ENCODE measurements at regions not wholly inside any gene's neighbourhood (a gene's known extent, or its start where the extent isn't known, plus 50 kb on each side); places are given as distances from the start of the nearest gene placed in this dataset.
A peak's percentile ranks its signal among the peaks of the same experiment; 100 is the strongest.

GRCh38 chr2:187011206-187011832 is 162.3 kb upstream of the ZSWIM2 start:
- FAIRE-seq = no peak
- Histone ChIP-seq H3K27me3 (ENCODE audit: control insufficient read depth, extremely low read depth, insufficient read depth, low read length) (no peaks in the 10 kb centered on the region), H3K4me1 (ENCODE audit: control insufficient read depth, extremely low read depth, insufficient read depth, low read length) (no peaks in the 10 kb centered on the region), H3K9ac (ENCODE audit: control insufficient read depth, extremely low read depth, insufficient read depth, low read length) (no peak overlapping the region), H3K4me2 (ENCODE audit: control insufficient read depth, extremely low read depth, insufficient read depth, low read depth, low read length) (no peak overlapping the region), H3K9me1 (ENCODE audit: control insufficient read depth, extremely low read depth, insufficient read depth, low read length) (no peaks in the 10 kb centered on the region), H3K4me3 (ENCODE audit: control insufficient read depth in 2 of 3, extremely low read depth in 1 of 3, insufficient read depth in 2 of 3, low read depth in 1 of 3, low read length in 3 of 3) (no peak overlapping the region), H3K27ac (ENCODE audit: control insufficient read depth, insufficient read depth, low read length) (no peak overlapping the region), H3K9me3 (ENCODE audit: control insufficient read depth, low read depth, low read length) (no peaks in the 10 kb centered on the region), H2AFZ (ENCODE audit: control insufficient read depth, low read length) (peak overlapping the region; percentile 28), H3K36me3 (ENCODE audit: control insufficient read depth in 2 of 2, extremely low read depth in 1 of 2, insufficient read depth in 2 of 2, low read length in 2 of 2) (no peaks in the 10 kb centered on the region), H4K20me1 (ENCODE audit: control insufficient read depth, extremely low read depth, insufficient read depth, low read length) (no peaks in the 10 kb centered on the region), H3K79me2 (ENCODE audit: control insufficient read depth, insufficient read depth, low read length) (no peaks in the 10 kb centered on the region)
- dilution Hi-C loops (cut with MboI; ENCODE audit: extremely low pct_ligation_motif_present, low sequenced_read_pairs) = no loop called here
- DNase-seq (ENCODE audit: low read depth, low spot score) = peak; percentile 9
- TF ChIP-seq EZH2 (IDR thresholded peaks at IDR 0.05; ENCODE audit: low read length) = no peak
- no peak for TF ChIP-seq CTCF (optimal IDR thresholded peaks at IDR 0.05 in 1 of 3, IDR thresholded peaks at IDR 0.05 in 1 of 3, conservative IDR thresholded peaks at IDR 0.05 in 1 of 3; ENCODE audit: extremely low read depth in 1 of 3, insufficient read depth in 2 of 3, low read length in 3 of 3)

- Histone ChIP-seq H2AFZ (ENCODE audit: control insufficient read depth, low read length) (no peak overlapping the region), H3K27ac (ENCODE audit: control insufficient read depth, insufficient read depth, low read length) (no peak overlapping the region), H3K79me2 (ENCODE audit: control insufficient read depth, insufficient read depth, low read length) (no peaks in the 10 kb centered on the region), H4K20me1 (ENCODE audit: control insufficient read depth, extremely low read depth, insufficient read depth, low read length) (no peaks in the 10 kb centered on the region), H3K4me3 (ENCODE audit: control insufficient read depth in 2 of 3, extremely low read depth in 1 of 3, insufficient read depth in 2 of 3, low read depth in 1 of 3, low read length in 3 of 3) (no peak overlapping the region), H3K4me2 (ENCODE audit: control insufficient read depth, extremely low read depth, insufficient read depth, low read depth, low read length) (no peak overlapping the region), H3K36me3 (ENCODE audit: control insufficient read depth in 2 of 2, extremely low read depth in 1 of 2, insufficient read depth in 2 of 2, low read length in 2 of 2) (no peaks in the 10 kb centered on the region), H3K27me3 (ENCODE audit: control insufficient read depth, extremely low read depth, insufficient read depth, low read length) (no peaks in the 10 kb centered on the region), H3K9me3 (ENCODE audit: control insufficient read depth, low read depth, low read length) (no peaks in the 10 kb centered on the region), H3K4me1 (ENCODE audit: control insufficient read depth, extremely low read depth, insufficient read depth, low read length) (no peaks in the 10 kb centered on the region), H3K9me1 (ENCODE audit: control insufficient read depth, extremely low read depth, insufficient read depth, low read length) (no peaks in the 10 kb centered on the region), H3K9ac (ENCODE audit: control insufficient read depth, extremely low read depth, insufficient read depth, low read length) (no peak overlapping the region)
- dilution Hi-C loops (cut with MboI; ENCODE audit: extremely low pct_ligation_motif_present, low sequenced_read_pairs) = no loop called here
- TF ChIP-seq EZH2 (IDR thresholded peaks at IDR 0.05; ENCODE audit: low read length) (no peak), CTCF (optimal IDR thresholded peaks at IDR 0.05 in 1 of 3, IDR thresholded peaks at IDR 0.05 in 1 of 3, conservative IDR thresholded peaks at IDR 0.05 in 1 of 3; ENCODE audit: extremely low read depth in 1 of 3, insufficient read depth in 2 of 3, low read length in 3 of 3) (no peak)
- DNase-seq (ENCODE audit: low read depth, low spot score) (peak; percentile 72), FAIRE-seq (peak; percentile 67)
These were observed 160.7 kb upstream of the ZSWIM2 start for GRCh38 chr2:187009483-187010239.

Data from keratinocyte (primary cell).